Activated CD8-positive, alpha-beta T cell treated with anti-CD3 and anti-CD28 coated beads for 36 hours (primary cell): ENCODE measurements at regions not wholly inside any gene's neighbourhood (a gene's known extent, or its start where the extent isn't known, plus 50 kb on each side); places are given as distances from the start of the nearest gene placed in this dataset.

Source experiments
- ATAC-seq: fragments of 200-7000 bp; cut with Tn5 transposase; one replicate; pipeline ENCODE4 v1.10.0; 2021; ENCODE audit warnings: mild to moderate bottlenecking, moderate library complexity
- CTCF ChIA-PET: fragments of 350-600 bp; sonication (Branson Sonifier 250); formaldehyde crosslinking; loops from one replicate; lab custom pipeline; 2021; ENCODE audit warnings: antibody characterized with exemption; lab: Charles Lee
- POLR2A ChIA-PET: fragments of 350-600 bp; sonication (Branson Sonifier 250); formaldehyde crosslinking; loops from one replicate; lab custom pipeline; 2021; ENCODE audit warnings: antibody characterized with exemption; lab: Charles Lee
- DNase-seq: peaks from one replicate; pipeline ENCODE4 v3.0.0-alpha.2; 2020
- H3K27ac Mint-ChIP-seq: one replicate; pipeline ENCODE4 v1.8.0; 2021; ENCODE audit warnings: mild to moderate bottlenecking, mixed read lengths
- H3K27me3 Mint-ChIP-seq: one replicate; pipeline ENCODE4 v1.8.0; 2021; ENCODE audit warnings: mixed read lengths
- H3K36me3 Mint-ChIP-seq: one replicate; pipeline ENCODE4 v1.8.0; 2021; ENCODE audit warnings: low read depth, mixed read lengths
- H3K4me1 Mint-ChIP-seq: one replicate; pipeline ENCODE4 v1.8.0; 2021; ENCODE audit warnings: low read depth, mixed read lengths
- H3K4me3 Mint-ChIP-seq: one replicate; pipeline ENCODE4 v1.8.0; 2021; ENCODE audit warnings: mild to moderate bottlenecking, moderate library complexity, mixed read lengths
- H3K9me3 Mint-ChIP-seq: one replicate; pipeline ENCODE4 v1.8.0; 2021; ENCODE audit warnings: mixed read lengths
- intact Hi-C: fragments of 100-400 bp; cut with micrococcal nuclease; formaldehyde crosslinking; loops from one replicate; pipeline ENCODE4 v1.10.0; 2022
- TF ChIP-seq, protein P1 (sequence below): fragments of 200-600 bp; IDR thresholded peaks from one replicate; pipeline ENCODE4 v1.8.0; 2022; ENCODE audit warnings: antibody characterized with exemption, mild to moderate bottlenecking

DNA sequence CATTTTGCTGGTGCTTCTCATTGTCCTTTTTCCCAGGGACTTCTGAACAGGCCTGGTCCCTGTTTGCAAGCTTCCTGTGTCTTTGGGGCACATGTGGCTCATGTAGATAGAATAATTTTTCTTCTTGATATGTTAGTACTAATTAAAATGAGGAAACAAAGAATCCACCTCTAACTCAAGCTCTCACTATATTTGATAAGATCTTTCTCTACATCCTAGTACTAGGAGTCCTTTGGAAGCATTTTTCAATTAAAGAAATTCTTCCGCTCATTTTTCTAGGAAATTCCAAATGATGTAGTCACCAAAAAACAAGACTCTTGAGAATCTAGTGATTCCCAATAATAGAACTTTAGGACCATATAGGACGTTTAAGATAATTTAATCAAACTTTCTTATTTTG lies 165.3 kb downstream of the SEC61B start:
- intact Hi-C loops = no loop called here
- TF ChIP-seq, protein P1, sequence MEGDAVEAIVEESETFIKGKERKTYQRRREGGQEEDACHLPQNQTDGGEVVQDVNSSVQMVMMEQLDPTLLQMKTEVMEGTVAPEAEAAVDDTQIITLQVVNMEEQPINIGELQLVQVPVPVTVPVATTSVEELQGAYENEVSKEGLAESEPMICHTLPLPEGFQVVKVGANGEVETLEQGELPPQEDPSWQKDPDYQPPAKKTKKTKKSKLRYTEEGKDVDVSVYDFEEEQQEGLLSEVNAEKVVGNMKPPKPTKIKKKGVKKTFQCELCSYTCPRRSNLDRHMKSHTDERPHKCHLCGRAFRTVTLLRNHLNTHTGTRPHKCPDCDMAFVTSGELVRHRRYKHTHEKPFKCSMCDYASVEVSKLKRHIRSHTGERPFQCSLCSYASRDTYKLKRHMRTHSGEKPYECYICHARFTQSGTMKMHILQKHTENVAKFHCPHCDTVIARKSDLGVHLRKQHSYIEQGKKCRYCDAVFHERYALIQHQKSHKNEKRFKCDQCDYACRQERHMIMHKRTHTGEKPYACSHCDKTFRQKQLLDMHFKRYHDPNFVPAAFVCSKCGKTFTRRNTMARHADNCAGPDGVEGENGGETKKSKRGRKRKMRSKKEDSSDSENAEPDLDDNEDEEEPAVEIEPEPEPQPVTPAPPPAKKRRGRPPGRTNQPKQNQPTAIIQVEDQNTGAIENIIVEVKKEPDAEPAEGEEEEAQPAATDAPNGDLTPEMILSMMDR = no peak
- H3K36me3 Mint-ChIP-seq = no peaks in the 10 kb centered on the region
- H3K4me3 Mint-ChIP-seq = no peak overlapping the region
- H3K4me1 Mint-ChIP-seq = no peaks in the 10 kb centered on the region
- CTCF ChIA-PET = no interaction called here
- DNase-seq (no peak), ATAC-seq (no peak)
- H3K27ac Mint-ChIP-seq = no peak overlapping the region
- H3K27me3 Mint-ChIP-seq = peaks cover 12% of the 10 kb centered on the region
- POLR2A ChIA-PET = no interaction called here
- no peaks in the 10 kb centered on the region for H3K9me3 Mint-ChIP-seq

DNA sequence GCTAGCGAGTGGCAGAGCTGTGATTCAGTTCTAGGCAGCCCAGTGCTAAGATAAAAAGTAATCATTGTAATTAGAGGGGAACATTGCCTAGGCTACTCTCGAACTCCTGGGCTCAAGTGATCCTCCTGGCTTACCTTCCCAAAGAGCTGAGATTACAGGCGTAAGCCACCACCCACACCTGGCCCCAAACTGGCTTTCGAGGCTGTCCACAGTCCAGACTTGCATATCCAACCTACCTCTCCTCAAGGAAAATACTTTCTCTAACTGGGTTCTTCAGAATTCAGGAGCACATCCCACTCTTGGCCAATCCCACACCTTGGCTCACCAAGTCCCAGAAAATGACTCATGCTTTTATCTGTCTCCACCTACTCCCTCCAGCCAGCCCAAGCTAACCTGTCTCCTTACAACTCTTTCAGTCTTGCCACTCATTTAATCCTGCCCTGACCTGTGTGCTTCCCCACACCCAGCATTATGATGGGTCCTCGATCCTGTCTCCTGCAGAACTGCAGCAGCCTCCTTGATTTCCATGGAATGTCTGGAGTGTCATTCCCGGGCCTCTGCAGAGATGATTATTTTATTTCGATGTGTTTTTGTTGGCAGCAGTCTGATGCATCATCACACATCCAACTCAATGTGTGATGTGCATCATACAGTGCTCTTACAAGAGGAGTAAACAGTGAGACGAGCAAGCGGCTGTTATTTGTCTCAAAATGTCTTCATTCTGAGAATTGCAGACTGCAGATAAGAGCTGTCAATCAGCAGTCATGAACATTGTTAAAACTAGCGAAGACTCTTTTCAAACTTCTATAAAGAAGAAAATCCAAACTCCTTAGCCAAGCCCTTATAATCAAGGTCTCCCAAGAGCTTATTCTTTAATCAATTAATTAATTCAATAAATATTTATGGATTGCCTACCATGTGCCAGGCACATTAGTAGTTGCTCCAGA lies 167.3 kb downstream of the SEC61B start:
- Mint-ChIP-seq H3K4me3 (no peak overlapping the region), H3K36me3 (no peaks in the 10 kb centered on the region), H3K27ac (no peak overlapping the region), H3K27me3 (peaks cover 5% of the 10 kb centered on the region), H3K9me3 (no peaks in the 10 kb centered on the region), H3K4me1 (no peaks in the 10 kb centered on the region)
- intact Hi-C loops = no loop called here
- no peak for ATAC-seq
- no peak for DNase-seq
- TF ChIP-seq, protein P1 = no peak
- POLR2A ChIA-PET = no interaction called here
- CTCF ChIA-PET = interaction anchor here (0.7 kb wide), 1 partner anchor 11 kb away, joined by 3 read pairs; no protein-coding TSS in a partner anchor

DNA sequence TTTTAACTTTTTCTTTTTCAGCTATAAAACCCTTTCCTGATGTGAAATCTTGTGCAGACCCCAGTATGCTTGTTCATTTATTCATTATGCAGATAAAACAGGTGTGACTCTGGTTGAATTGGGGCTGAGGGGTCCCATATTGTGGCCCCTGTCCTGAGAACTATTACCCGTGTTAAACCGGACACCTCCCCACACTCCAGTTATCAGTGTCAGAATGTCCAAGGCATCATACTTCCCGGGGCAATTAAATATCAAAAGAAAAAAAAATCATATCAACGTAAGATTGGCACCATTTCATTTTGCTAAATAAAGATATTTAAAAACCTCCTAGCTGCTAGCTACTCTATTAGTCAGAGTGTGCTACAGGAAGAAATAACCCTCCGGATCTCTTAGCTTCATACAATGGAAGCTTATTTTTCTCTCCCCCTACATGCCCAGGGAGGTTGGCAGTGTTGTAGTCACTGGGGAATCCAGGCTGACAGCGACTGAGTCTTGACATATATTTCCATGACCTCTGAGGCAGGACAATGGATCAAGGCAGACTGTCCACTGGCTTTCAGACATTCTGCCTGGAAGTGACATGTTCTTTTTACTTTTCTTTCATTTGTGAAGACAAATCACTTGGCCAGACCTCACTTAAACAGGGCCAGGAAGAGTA lies 170.0 kb downstream of the SEC61B start:
- TF ChIP-seq, protein P1 = no peak
- Mint-ChIP-seq H3K9me3 (no peaks in the 10 kb centered on the region), H3K27me3 (peaks cover 2% of the 10 kb centered on the region), H3K4me3 (no peak overlapping the region), H3K27ac (no peak overlapping the region), H3K4me1 (no peaks in the 10 kb centered on the region), H3K36me3 (no peaks in the 10 kb centered on the region)
- DNase-seq (no peak), ATAC-seq (no peak)
- ChIA-PET POLR2A (interaction anchor here (0.8 kb wide), 1 partner anchor 11 kb away, joined by 4 read pairs; no protein-coding TSS in a partner anchor), CTCF (no interaction called here)
- intact Hi-C loops = no loop called here

DNA sequence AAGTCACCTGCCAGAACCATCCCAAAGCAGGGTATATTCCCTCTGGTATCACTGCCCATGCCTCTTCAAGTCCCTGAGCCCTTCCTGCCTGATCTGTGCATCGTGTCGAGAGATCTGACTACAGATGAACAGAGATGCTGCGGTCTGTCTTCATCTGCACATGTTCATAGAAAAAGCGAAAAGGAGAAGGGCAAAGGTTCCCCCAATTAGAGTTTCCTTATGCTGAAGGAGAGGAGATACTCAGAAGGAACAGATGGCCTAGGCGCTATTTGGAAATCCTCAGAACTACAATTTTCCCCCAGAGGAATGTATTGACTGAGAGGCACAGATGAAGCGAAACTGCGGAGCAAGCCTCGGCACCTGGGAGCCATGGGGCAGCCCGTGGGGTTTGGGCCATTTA lies 170.9 kb downstream of the SEC61B start:
- Mint-ChIP-seq H3K4me1 (no peaks in the 10 kb centered on the region), H3K36me3 (no peaks in the 10 kb centered on the region)

More for the DNA sequence above, 170.9 kb downstream of the SEC61B start:
- TF ChIP-seq, protein P1 = no peak
- H3K27ac Mint-ChIP-seq = no peak overlapping the region
- CTCF ChIA-PET = no interaction called here
- DNase-seq (no peak), ATAC-seq (no peak)
- H3K27me3 Mint-ChIP-seq = peaks cover 2% of the 10 kb centered on the region
- POLR2A ChIA-PET = interaction anchor here (0.8 kb wide), 1 partner anchor 10 kb away, joined by 4 read pairs; no protein-coding TSS in a partner anchor
- intact Hi-C loops = no loop called here
- H3K9me3 Mint-ChIP-seq = no peaks in the 10 kb centered on the region
- no peak overlapping the region for H3K4me3 Mint-ChIP-seq
